ENCODE measurements at regions not wholly inside any gene's neighbourhood (a gene's known extent, or its start where the extent isn't known, plus 50 kb on each side); places are given as distances from the start of the nearest gene placed in this dataset.

GRCh38 chr20:39270837-39271604 lies 308.9 kb downstream of the DHX35 start:
- DNase-seq, result no peak

DNA sequence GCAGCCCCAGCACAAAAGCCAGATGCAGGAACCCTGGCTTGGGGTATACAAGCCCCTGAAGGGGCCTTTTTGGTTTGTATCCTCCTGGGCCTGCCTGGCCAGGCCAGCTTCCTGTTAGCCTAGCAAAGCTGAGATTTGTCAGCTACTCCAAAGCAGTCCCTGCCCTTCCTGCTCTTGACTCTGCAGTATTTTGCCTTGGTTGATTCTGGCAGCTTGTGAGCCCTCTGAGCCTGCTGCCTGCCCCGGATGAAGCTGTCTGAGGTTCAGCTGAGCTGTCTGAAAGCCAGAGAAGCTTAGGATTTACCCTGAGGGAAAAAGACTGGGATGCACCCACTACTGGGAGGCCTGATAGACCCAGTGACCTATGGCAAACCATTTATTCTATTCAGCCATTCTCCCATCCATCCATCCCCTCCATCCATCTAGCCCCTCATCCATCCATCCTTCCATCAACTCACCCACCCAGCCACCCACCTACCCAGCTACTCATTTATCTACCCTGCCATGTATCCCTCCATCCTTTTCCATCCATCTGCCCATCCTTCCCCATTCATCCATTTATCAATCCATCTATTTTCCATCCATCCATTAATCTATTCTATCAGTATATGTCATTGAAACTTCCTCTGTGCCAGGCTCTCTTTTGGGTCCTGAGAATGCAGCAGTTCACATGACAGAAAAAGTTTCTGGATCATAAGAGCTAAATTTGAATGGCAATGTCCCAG lies 307.5 kb downstream of the DHX35 start:
- no peak for DNase-seq

- DNase-seq, result peak; percentile 61
Observed at GRCh38 chr20:39268981-39269461, 306.9 kb downstream of the DHX35 start.

DNA sequence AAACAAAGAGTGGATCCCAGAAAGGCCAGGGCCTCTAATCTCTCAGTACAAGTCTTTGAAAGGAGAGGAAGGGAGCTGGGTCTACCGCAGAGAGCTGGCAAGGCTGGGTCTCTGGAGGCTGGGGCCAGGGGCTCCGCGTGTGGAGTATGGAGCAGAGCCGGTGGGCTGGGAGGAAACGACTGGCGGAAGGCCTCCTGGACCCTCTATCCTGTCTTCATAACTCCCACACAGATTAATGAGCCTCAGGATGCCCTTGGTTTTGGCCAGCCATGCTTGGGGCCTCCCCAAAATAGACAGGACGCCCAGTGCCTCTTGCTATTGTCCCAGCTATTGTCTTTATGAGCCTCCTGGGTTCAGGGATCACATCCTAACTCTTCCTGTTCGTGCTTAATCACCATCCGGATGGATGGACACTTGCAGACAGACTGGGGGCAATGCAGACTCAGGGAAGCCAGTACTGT lies 306.4 kb downstream of the DHX35 start:
- no peak for DNase-seq

GRCh38 chr20:39266989-39267388 lies 304.8 kb downstream of the DHX35 start:
- no peak for DNase-seq

GRCh38 chr20:39264506-39265172 lies 302.5 kb downstream of the DHX35 start:
- DNase-seq, result peak; percentile 60

DNA sequence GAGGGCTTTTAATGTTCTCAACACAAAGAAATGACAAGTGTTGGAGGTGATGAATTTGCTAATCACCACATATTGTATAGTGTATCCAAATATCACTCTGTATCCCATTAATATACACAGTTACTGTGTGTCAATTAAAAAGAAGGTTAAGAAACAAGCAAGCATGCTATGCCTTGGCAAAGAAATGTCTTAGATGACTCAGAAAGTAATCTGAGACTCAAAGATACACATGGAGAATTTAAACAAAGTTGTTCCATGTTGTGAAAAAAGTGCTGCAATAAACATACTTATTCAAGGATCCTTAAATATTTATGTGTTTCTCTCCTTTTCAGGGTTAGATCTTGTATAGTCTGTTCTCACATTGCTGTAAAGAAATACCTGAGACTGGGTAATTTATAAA lies 300.9 kb downstream of the DHX35 start:
- no peak for DNase-seq

DNA sequence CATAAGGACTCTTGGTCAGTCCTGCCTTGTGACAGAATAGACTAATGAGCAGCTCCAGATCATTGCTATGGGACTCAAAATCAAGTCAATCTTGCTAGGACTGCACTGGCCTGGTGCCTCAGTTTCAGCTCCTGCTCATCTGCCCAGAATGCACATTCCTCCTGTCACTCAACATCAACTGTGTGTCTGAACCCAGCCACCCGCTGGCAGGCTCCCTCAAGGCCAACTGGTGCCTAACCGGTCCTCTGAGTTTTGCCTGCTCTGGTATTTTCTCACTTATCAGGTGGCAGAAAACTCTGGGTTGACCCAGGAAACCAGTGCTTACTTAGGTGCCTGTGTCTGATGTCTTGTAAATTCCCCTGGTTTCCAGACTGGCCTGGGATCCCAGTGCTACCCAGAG lies 297.7 kb downstream of the DHX35 start:
- DNase-seq, result no peak

DNA sequence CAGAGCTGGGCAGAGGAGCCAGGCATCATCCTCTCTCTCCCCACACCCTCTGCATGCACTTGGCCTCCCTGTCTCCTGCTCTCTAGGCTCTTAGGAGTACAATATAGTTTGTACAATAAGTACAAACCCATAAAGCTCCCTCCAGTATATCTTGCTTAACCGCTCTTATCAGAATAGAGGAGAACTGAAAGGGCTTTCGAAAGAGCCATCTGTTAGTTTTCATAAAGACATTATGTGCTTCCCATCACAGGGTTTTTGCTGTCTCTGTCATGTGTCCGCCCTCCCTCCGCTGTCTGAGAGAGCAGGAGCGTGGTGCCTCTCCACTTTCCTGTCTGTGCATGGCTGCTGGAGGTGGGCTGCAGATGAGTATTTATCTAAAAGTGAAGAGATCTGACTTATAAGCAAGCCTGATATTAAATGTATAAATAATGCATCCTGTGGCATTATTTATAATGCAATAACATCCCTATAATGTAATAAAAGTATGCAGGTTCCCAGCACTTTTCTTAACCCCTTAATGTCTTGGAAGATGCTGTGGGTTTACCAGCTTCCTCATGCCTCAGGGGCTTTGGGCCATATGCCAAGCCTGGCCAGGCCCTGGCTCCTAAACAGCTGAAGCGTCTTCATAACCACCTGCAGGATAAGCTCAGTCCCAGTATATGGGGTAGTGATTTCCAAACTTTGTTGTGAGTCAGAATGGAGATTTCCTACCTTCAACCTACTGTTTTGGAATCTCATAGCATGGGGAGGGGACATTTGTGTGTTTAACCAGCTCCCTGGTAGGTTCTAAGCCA lies 297.1 kb downstream of the DHX35 start:
- DNase-seq, result no peak

- DNase-seq, result no peak
Observed at GRCh38 chr20:39258253-39258652, 296.1 kb downstream of the DHX35 start.

DNA sequence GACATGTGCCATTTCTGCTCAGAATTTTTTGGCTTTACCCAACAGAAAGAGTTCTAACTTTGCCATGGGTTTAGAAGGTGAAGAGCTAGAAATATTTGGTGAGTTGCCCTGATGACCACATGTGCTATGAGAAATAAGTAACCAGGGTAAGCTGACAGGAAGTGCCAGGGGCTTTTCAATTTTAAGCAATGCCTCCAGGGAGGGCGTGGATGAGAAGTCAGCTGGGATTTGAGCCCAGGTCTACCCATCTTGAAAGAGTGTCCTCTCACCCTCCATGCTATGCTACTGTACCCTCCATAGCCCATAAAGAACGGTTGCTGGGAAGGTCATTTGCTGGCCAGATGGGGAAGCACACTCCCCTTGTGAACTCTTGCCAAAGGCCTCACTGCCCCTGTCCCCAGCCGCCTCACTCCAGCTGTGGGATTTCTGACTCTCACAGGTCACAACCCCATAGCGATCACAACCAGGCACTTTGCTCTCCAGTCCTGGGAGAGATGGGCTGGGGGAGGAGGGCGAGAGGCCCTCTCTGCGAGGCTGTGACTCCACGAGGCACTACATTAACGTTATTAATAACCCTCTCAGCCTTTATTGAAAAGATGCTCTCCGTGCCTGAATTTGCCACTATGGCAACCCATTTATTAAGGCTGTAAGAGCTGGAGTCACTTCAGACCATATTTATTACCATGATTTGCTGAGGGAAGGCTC lies 291.1 kb downstream of the DHX35 start:
- DNase-seq, result no peak

GRCh38 chr20:39252035-39252434 lies 289.9 kb downstream of the DHX35 start:
- no peak for DNase-seq

- no peak for DNase-seq
Observed at GRCh38 chr20:39249798-39250197, 287.7 kb downstream of the DHX35 start.

DNA sequence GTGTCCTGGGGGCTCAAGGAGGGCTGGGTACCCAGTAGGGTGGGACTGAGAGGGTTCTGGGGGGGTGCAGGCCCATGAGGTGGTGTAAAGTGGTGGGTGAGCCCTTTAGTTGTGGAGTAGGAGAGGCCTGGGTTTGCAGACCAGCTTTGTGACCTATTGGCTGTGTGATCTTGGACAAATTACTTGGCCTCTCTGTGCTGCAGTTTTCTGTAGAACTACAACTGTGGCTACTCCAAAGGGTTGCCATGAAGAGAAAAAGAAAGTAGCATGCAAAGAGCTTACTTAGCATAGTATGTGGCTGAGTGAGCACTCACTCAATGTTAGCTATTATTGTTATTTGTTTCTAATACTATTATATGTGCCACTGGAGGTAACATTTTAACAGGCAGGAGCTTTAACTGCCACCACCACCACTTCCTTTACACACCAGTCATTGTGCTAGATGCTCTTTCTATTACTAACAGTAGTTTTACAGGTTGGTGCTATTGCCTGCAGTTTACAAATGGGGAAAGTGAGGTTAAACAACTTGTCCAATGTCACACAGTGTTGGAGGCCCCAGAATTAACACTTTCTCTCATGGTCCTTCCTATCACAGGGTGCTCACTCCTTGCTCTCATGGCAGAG lies 286.8 kb downstream of the DHX35 start:
- no peak for DNase-seq

GRCh38 chr20:39248171-39248861 lies 286.2 kb downstream of the DHX35 start:
- no peak for DNase-seq

DNA sequence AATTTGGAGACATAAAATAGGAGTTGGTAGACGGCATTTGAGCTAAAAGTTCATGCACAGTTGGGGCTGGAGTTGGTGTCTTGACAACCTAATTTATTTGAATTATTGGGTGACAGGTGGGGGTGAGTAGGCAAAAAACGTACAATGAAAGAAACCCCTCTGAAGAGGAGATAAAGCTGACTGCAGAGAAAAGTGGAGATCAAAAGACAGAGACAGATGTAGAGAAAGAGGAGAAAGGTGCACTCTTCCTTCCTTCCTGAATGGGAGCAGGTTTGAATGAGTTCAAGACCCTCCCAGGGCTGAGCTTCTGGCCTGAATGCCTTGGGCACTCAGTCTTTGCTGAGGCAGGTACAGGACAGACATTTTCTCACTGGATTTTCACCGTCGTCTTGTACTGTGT lies 284.3 kb downstream of the DHX35 start:
- DNase-seq, result no peak

GRCh38 chr20:39245685-39246311 lies 283.7 kb downstream of the DHX35 start:
- DNase-seq, result peak; percentile 5

- no peak for DNase-seq
Observed at GRCh38 chr20:39243962-39244361, 281.8 kb downstream of the DHX35 start.

GRCh38 chr20:39242614-39243013 lies 280.5 kb downstream of the DHX35 start:
- no peak for DNase-seq

DNA sequence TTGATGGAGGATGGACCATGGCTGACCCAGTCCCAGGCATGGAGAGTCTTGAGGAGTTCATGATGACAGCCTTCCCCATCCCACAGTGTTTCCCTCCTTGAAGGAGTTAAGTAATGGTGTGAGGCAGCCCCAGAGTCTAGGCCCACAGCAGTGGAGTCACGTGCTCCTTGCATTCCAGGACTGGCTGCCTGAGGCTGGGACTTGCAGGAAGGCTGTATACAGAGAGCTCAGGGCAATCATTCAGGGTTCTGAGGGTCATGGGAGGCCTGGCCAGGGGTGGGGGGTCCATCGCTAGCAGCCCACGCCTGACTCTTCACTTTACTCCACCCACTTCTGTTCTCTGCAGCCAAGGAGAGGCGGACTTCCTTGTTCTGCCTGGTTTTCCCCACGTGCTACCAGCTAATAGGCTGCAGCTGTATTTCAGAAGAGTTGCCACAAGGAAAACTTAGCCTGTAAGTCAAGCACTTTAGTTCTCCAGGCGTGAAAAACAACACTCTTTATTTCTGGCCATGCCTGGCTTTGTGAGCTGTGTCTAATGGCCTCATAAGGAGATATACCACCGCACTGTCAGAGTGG lies 272.5 kb downstream of the DHX35 start:
- no peak for DNase-seq
